Keratinocyte (primary cell): ENCODE measurements at regions not wholly inside any gene's neighbourhood (a gene's known extent, or its start where the extent isn't known, plus 50 kb on each side); places are given as distances from the start of the nearest gene placed in this dataset.

Source experiments
- DNase-seq: peaks from one replicate; pipeline ENCODE4 v3.0.0-alpha.2; 2011; ENCODE audit warnings: low read depth, missing footprints, low spot score
- FAIRE-seq: peaks from 2 replicates; lab custom pipeline; 2011; peaks lifted over from hg19 to GRCh38; lab: Jason Lieb, UNC
- H2AFZ ChIP-seq: 2 replicates; pipeline ENCODE4 v1.6.0; 2012; ENCODE audit warnings: low read length, control low read depth, inconsistent platforms; ENCODE audit not compliant: control insufficient read depth
- H3K27ac ChIP-seq: 2 replicates; pipeline ENCODE4 v1.5.1; 2011; ENCODE audit warnings: low read length; ENCODE audit not compliant: control insufficient read depth, insufficient read depth
- H3K27me3 ChIP-seq: 3 replicates; pipeline ENCODE4 v1.6.0; 2011; ENCODE audit warnings: low read length; ENCODE audit not compliant: control insufficient read depth, insufficient read depth; ENCODE audit errors: extremely low read depth
- H3K36me3 ChIP-seq, 2 experiments: 2 replicates in 1 of 2; 3 replicates in 1 of 2; pipeline ENCODE4 v1.5.1; 2011; ENCODE audit warnings: low read length in 2 of 2, mild to moderate bottlenecking in 1 of 2; ENCODE audit not compliant: control insufficient read depth in 2 of 2, insufficient read depth in 2 of 2; ENCODE audit errors: extremely low read depth in 1 of 2
- H3K4me1 ChIP-seq: 3 replicates; pipeline ENCODE4 v1.5.1; 2011; ENCODE audit warnings: low read length; ENCODE audit not compliant: control insufficient read depth, insufficient read depth; ENCODE audit errors: extremely low read depth
- H3K4me2 ChIP-seq: 3 replicates; pipeline ENCODE4 v1.6.0; 2011; ENCODE audit warnings: low read depth, low read length; ENCODE audit not compliant: control insufficient read depth, insufficient read depth; ENCODE audit errors: extremely low read depth
- H3K4me3 ChIP-seq, 3 experiments: fragments of 200-600 bp in 1 of 3; sonication (generic) in 1 of 3; 2 replicates in 2 of 3; 3 replicates in 1 of 3; pipeline ENCODE4 v1.5.1; 2011 to 2016; ENCODE audit warnings: low read length in 3 of 3, mild to moderate bottlenecking in 3 of 3, control low read depth in 2 of 3, inconsistent platforms in 1 of 3, low read depth in 1 of 3, mixed read lengths in 1 of 3, mixed run types in 1 of 3, moderate library complexity in 1 of 3; ENCODE audit not compliant: control insufficient read depth in 2 of 3, insufficient read depth in 2 of 3; ENCODE audit errors: extremely low read depth in 1 of 3
- H3K79me2 ChIP-seq: 2 replicates; pipeline ENCODE4 v1.6.0; 2012; ENCODE audit warnings: low read length; ENCODE audit not compliant: control insufficient read depth, insufficient read depth
- H3K9ac ChIP-seq: 3 replicates; pipeline ENCODE4 v1.6.0; 2011; ENCODE audit warnings: low read length; ENCODE audit not compliant: control insufficient read depth, insufficient read depth; ENCODE audit errors: extremely low read depth
- H3K9me1 ChIP-seq: 3 replicates; pipeline ENCODE4 v1.6.0; 2011; ENCODE audit warnings: low read length; ENCODE audit not compliant: control insufficient read depth, insufficient read depth; ENCODE audit errors: extremely low read depth
- H3K9me3 ChIP-seq: 2 replicates; pipeline ENCODE4 v1.5.1; 2012; ENCODE audit warnings: low read depth, low read length; ENCODE audit not compliant: control insufficient read depth
- H4K20me1 ChIP-seq: 3 replicates; pipeline ENCODE4 v1.6.0; 2011; ENCODE audit warnings: low read length; ENCODE audit not compliant: control insufficient read depth, insufficient read depth; ENCODE audit errors: extremely low read depth
- EZH2 ChIP-seq: IDR thresholded peaks from one replicate; pipeline ENCODE4 v1.6.1; 2012; ENCODE audit warnings: inconsistent platforms, mild to moderate bottlenecking, low read length, moderate library complexity
- dilution Hi-C: fragments of 300-500 bp; cut with MboI; formaldehyde crosslinking; loops from one replicate; pipeline ENCODE4 v1.7.0; 2020; ENCODE audit warnings: low sequenced_read_pairs; ENCODE audit not compliant: extremely low pct_ligation_motif_present
- TF ChIP-seq, protein P1 (sequence below), 3 experiments: IDR thresholded peaks in 1 of 3; conservative IDR thresholded peaks in 1 of 3; optimal IDR thresholded peaks in 1 of 3; 2 replicates in 2 of 3; 3 replicates in 1 of 3; pipeline versions ENCODE3 to v1.5.1; 2011; ENCODE audit warnings: low read length in 3 of 3, mild to moderate bottlenecking in 3 of 3, moderate library complexity in 2 of 3, control low read depth in 1 of 3, inconsistent platforms in 1 of 3; ENCODE audit not compliant: insufficient read depth in 2 of 3; ENCODE audit errors: extremely low read depth in 1 of 3

DNA sequence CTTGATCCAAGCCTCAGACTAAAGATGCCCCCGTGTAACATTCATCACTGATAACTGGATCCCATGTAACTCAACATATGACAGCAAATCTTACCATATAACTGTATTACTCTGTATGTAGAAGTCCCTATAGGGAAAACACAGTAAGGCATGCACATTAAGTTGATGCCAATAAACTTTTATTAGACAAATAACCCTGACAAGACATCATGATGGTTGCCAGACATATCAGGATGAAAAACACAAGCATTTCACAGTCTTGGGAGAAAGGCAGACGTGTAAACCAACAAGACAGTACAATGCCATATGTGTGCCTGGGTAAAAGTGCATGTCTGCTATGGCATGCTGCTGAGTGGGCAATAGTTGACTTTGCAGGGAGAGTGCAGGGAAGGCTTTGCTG lies 142.2 kb downstream of the HERPUD2 start:
- no peaks in the 10 kb centered on the region for H3K9me1 ChIP-seq
- TF ChIP-seq EZH2: no peak
- TF ChIP-seq, protein P1, sequence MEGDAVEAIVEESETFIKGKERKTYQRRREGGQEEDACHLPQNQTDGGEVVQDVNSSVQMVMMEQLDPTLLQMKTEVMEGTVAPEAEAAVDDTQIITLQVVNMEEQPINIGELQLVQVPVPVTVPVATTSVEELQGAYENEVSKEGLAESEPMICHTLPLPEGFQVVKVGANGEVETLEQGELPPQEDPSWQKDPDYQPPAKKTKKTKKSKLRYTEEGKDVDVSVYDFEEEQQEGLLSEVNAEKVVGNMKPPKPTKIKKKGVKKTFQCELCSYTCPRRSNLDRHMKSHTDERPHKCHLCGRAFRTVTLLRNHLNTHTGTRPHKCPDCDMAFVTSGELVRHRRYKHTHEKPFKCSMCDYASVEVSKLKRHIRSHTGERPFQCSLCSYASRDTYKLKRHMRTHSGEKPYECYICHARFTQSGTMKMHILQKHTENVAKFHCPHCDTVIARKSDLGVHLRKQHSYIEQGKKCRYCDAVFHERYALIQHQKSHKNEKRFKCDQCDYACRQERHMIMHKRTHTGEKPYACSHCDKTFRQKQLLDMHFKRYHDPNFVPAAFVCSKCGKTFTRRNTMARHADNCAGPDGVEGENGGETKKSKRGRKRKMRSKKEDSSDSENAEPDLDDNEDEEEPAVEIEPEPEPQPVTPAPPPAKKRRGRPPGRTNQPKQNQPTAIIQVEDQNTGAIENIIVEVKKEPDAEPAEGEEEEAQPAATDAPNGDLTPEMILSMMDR (optimal IDR thresholded peaks at IDR 0.05 in 1 of 3, IDR thresholded peaks at IDR 0.05 in 1 of 3, conservative IDR thresholded peaks at IDR 0.05 in 1 of 3; ENCODE audit: extremely low read depth in 1 of 3, insufficient read depth in 2 of 3, low read length in 3 of 3): no peak
- dilution Hi-C loops: no loop called here
- no peaks in the 10 kb centered on the region for H3K79me2 ChIP-seq
- DNase-seq (no peak), FAIRE-seq (no peak)
- H2AFZ ChIP-seq: no peak overlapping the region
- no peaks in the 10 kb centered on the region for H3K27me3 ChIP-seq
- no peak overlapping the region for H3K27ac ChIP-seq
- no peaks in the 10 kb centered on the region for H4K20me1 ChIP-seq
- no peak overlapping the region for H3K4me2 ChIP-seq
- no peaks in the 10 kb centered on the region for H3K9me3 ChIP-seq
- H3K9ac ChIP-seq: no peak overlapping the region
- H3K4me1 ChIP-seq: peaks cover 6% of the 10 kb centered on the region
- H3K36me3 ChIP-seq: no peaks in the 10 kb centered on the region
- no peak overlapping the region for H3K4me3 ChIP-seq

DNA sequence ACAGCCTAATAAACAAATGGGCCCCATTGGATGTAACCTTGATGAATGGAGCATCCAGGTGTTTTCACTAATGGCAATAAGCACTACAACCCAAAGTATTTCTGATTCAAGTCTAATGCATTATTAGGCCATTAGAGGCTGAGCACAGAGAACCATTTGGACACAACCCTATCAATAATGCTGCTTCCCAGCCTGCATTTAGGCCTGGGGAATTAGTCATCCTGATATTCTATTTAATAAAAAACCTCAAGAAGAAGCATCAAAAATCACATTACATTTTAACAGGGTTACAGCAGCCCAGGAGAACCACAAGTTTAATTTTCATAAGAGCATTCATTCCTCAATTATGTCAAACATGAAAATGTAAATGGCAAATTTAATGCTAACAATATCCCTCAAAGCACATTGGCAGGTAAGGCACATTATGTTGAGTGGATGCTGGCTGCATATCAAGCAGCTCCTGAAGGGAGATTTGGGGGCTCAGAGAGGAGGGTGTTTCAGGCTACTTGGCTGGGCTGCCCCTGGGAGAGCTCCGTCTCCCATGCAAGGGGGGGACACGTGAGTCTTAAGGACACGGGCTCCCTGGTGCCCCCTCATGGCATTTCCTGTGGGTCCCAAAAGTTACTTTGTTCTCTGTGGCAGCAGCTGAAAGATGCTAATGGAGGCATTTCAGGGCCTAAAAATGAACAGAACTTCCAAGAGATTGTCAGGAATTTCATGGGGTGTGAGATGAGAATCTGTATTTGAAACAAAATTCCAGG lies 143.4 kb downstream of the HERPUD2 start:
- Histone ChIP-seq H3K9ac (no peak overlapping the region), H3K9me3 (no peaks in the 10 kb centered on the region), H2AFZ (no peak overlapping the region), H3K4me2 (no peak overlapping the region), H3K36me3 (no peaks in the 10 kb centered on the region), H3K4me1 (peaks cover 6% of the 10 kb centered on the region), H3K79me2 (no peaks in the 10 kb centered on the region), H3K27ac (no peak overlapping the region), H4K20me1 (no peaks in the 10 kb centered on the region), H3K9me1 (no peaks in the 10 kb centered on the region), H3K27me3 (peaks cover 4% of the 10 kb centered on the region), H3K4me3 (no peak overlapping the region)
- FAIRE-seq: no peak
- no peak for TF ChIP-seq EZH2
- TF ChIP-seq, protein P1 (optimal IDR thresholded peaks at IDR 0.05 in 1 of 3, IDR thresholded peaks at IDR 0.05 in 1 of 3, conservative IDR thresholded peaks at IDR 0.05 in 1 of 3; ENCODE audit: extremely low read depth in 1 of 3, insufficient read depth in 2 of 3, low read length in 3 of 3): no peak
- no peak for DNase-seq
- dilution Hi-C loops: no loop called here
